ENCODE measurements at regions not wholly inside any gene's neighbourhood (a gene's known extent, or its start where the extent isn't known, plus 50 kb on each side); places are given as distances from the start of the nearest gene placed in this dataset.

GRCh38 chr6:68042339-68043121 is 592.6 kb upstream of the ADGRB3 start:
- TF ChIP-seq SIN3A (IDR thresholded peaks at IDR 0.05; ENCODE audit: borderline replicate concordance, insufficient read depth, low read length) (no peak), FOXP2 (optimal IDR thresholded peaks at IDR 0.05; ENCODE audit: borderline replicate concordance, extremely low read depth, extremely low read length, insufficient read depth) (no peak), TAF1 (IDR thresholded peaks at IDR 0.05; ENCODE audit: borderline replicate concordance, insufficient read depth, low read length) (no peak), POLR2AphosphoS5 (IDR thresholded peaks at IDR 0.05; ENCODE audit: low read depth, low read length) (no peak), REST (IDR thresholded peaks at IDR 0.05; ENCODE audit: insufficient read depth in 1 of 2, low read depth in 2 of 2, low read length in 2 of 2) (no peak)

- TF ChIP-seq FOXP2 (optimal IDR thresholded peaks at IDR 0.05; ENCODE audit: borderline replicate concordance, extremely low read depth, extremely low read length, insufficient read depth): no peak
- TF ChIP-seq TAF1 (IDR thresholded peaks at IDR 0.05; ENCODE audit: borderline replicate concordance, insufficient read depth, low read length): no peak
- no peak for TF ChIP-seq POLR2AphosphoS5 (IDR thresholded peaks at IDR 0.05; ENCODE audit: low read depth, low read length)
- no peak for TF ChIP-seq REST (IDR thresholded peaks at IDR 0.05; ENCODE audit: insufficient read depth in 1 of 2, low read depth in 2 of 2, low read length in 2 of 2)
- no peak for TF ChIP-seq SIN3A (IDR thresholded peaks at IDR 0.05; ENCODE audit: borderline replicate concordance, insufficient read depth, low read length)
Measured at GRCh38 chr6:68040780-68041179, 594.3 kb upstream of the ADGRB3 start.

GRCh38 chr6:68040312-68040778 is 594.7 kb upstream of the ADGRB3 start:
- no peak for TF ChIP-seq POLR2AphosphoS5 (IDR thresholded peaks at IDR 0.05; ENCODE audit: low read depth, low read length)
- no peak for TF ChIP-seq TAF1 (IDR thresholded peaks at IDR 0.05; ENCODE audit: borderline replicate concordance, insufficient read depth, low read length)
- no peak for TF ChIP-seq REST (IDR thresholded peaks at IDR 0.05; ENCODE audit: insufficient read depth in 1 of 2, low read depth in 2 of 2, low read length in 2 of 2)
- TF ChIP-seq SIN3A (IDR thresholded peaks at IDR 0.05; ENCODE audit: borderline replicate concordance, insufficient read depth, low read length): no peak
- TF ChIP-seq FOXP2 (optimal IDR thresholded peaks at IDR 0.05; ENCODE audit: borderline replicate concordance, extremely low read depth, extremely low read length, insufficient read depth): no peak

GRCh38 chr6:68039641-68040311 is 595.3 kb upstream of the ADGRB3 start:
- TF ChIP-seq POLR2AphosphoS5 (IDR thresholded peaks at IDR 0.05; ENCODE audit: low read depth, low read length): no peak
- TF ChIP-seq FOXP2 (optimal IDR thresholded peaks at IDR 0.05; ENCODE audit: borderline replicate concordance, extremely low read depth, extremely low read length, insufficient read depth): no peak
- TF ChIP-seq SIN3A (IDR thresholded peaks at IDR 0.05; ENCODE audit: borderline replicate concordance, insufficient read depth, low read length): no peak
- no peak for TF ChIP-seq REST (IDR thresholded peaks at IDR 0.05; ENCODE audit: insufficient read depth in 1 of 2, low read depth in 2 of 2, low read length in 2 of 2)
- no peak for TF ChIP-seq TAF1 (IDR thresholded peaks at IDR 0.05; ENCODE audit: borderline replicate concordance, insufficient read depth, low read length)
